H9 (cell line): ENCODE measurements at regions not wholly inside any gene's neighbourhood (a gene's known extent, or its start where the extent isn't known, plus 50 kb on each side); places are given as distances from the start of the nearest gene placed in this dataset.
A peak's percentile ranks its signal among the peaks of the same experiment; 100 is the strongest.

Source experiments
- DNase-seq: peaks from one replicate; pipeline ENCODE4 v3.0.0-alpha.2; 2017
- H2AFZ ChIP-seq: one replicate; pipeline ENCODE4 v1.6.1; 2013; ENCODE audit warnings: mild to moderate bottlenecking, low read length, control low read depth, moderate library complexity
- H2AK5ac ChIP-seq: 2 replicates; pipeline ENCODE4 v1.6.1; 2013; ENCODE audit warnings: low read length, control low read depth, mixed read lengths; ENCODE audit not compliant: insufficient read length
- H2BK120ac ChIP-seq: one replicate; pipeline ENCODE4 v1.6.1; 2013; ENCODE audit warnings: low read depth, mild to moderate bottlenecking, low read length, control low read depth, inconsistent platforms; ENCODE audit not compliant: poor library complexity, severe bottlenecking
- H2BK12ac ChIP-seq: 2 replicates; pipeline ENCODE4 v1.6.1; 2013; ENCODE audit warnings: low read length, control low read depth, mixed read lengths, low read depth; ENCODE audit not compliant: insufficient read length
- H2BK15ac ChIP-seq: 2 replicates; pipeline ENCODE4 v1.6.1; 2013; ENCODE audit warnings: low read depth, low read length, control low read depth
- H2BK20ac ChIP-seq: one replicate; pipeline ENCODE4 v1.6.1; 2013; ENCODE audit warnings: low read depth, mild to moderate bottlenecking, low read length, control low read depth, inconsistent platforms; ENCODE audit not compliant: poor library complexity, severe bottlenecking
- H2BK5ac ChIP-seq: 2 replicates; pipeline ENCODE4 v1.6.1; 2013; ENCODE audit warnings: low read length, control low read depth, mixed read lengths; ENCODE audit not compliant: insufficient read length
- H3K14ac ChIP-seq: 2 replicates; pipeline ENCODE4 v1.6.1; 2013; ENCODE audit warnings: low read length, control low read depth; ENCODE audit not compliant: insufficient read depth
- H3K18ac ChIP-seq: 2 replicates; pipeline ENCODE4 v1.6.1; 2013; ENCODE audit warnings: low read depth, mild to moderate bottlenecking, mixed read lengths, low read length, control low read depth; ENCODE audit not compliant: insufficient read length
- H3K23ac ChIP-seq: 2 replicates; pipeline ENCODE4 v1.6.1; 2013; ENCODE audit warnings: low read length, control low read depth, mixed read lengths, low read depth; ENCODE audit not compliant: insufficient read length
- H3K23me2 ChIP-seq: 2 replicates; pipeline ENCODE4 v1.6.1; 2013; ENCODE audit warnings: low read depth, mild to moderate bottlenecking, mixed read lengths, low read length, control low read depth; ENCODE audit not compliant: insufficient read length, poor library complexity, severe bottlenecking
- H3K27ac ChIP-seq: 2 replicates; pipeline ENCODE4 v1.5.1; 2013; ENCODE audit warnings: low read length, control low read depth, mixed read lengths, low read depth; ENCODE audit not compliant: insufficient read length
- H3K27me3 ChIP-seq: 2 replicates; pipeline ENCODE4 v1.6.1; 2013; ENCODE audit warnings: low read length, control low read depth, inconsistent platforms; ENCODE audit not compliant: insufficient read depth
- H3K4ac ChIP-seq: 2 replicates; pipeline ENCODE4 v1.6.1; 2013; ENCODE audit warnings: low read depth, mild to moderate bottlenecking, control low read depth, inconsistent platforms, low read length, moderate library complexity
- H3K4me1 ChIP-seq: 2 replicates; pipeline ENCODE4 v1.6.1; 2013; ENCODE audit warnings: low read length, control low read depth, inconsistent platforms; ENCODE audit not compliant: insufficient read depth
- H3K4me2 ChIP-seq: 2 replicates; pipeline ENCODE4 v1.6.1; 2013; ENCODE audit warnings: low read length, control low read depth, mixed read lengths; ENCODE audit not compliant: insufficient read length, insufficient read depth
- H3K56ac ChIP-seq: 2 replicates; pipeline ENCODE4 v1.6.1; 2013; ENCODE audit warnings: low read depth, mild to moderate bottlenecking, mixed read lengths, low read length, control low read depth; ENCODE audit not compliant: insufficient read length
- H3K79me1 ChIP-seq: 2 replicates; pipeline ENCODE4 v1.6.1; 2013; ENCODE audit warnings: low read depth, mild to moderate bottlenecking, moderate library complexity, low read length, control low read depth, inconsistent platforms; ENCODE audit not compliant: insufficient read depth, poor library complexity, severe bottlenecking
- H3K79me2 ChIP-seq: 2 replicates; pipeline ENCODE4 v1.6.1; 2013; ENCODE audit warnings: low read length, control low read depth, inconsistent platforms; ENCODE audit not compliant: insufficient read depth
- H3K9ac ChIP-seq: 2 replicates; pipeline ENCODE4 v1.6.1; 2013; ENCODE audit warnings: low read length, control low read depth, mixed read lengths; ENCODE audit not compliant: insufficient read length; ENCODE audit errors: extremely low read depth
- H3K9me3 ChIP-seq: one replicate; pipeline ENCODE4 v1.6.1; 2013; ENCODE audit warnings: low read depth, low read length, inconsistent platforms; ENCODE audit not compliant: control insufficient read depth
- H3T11ph ChIP-seq: one replicate; pipeline ENCODE4 v1.6.1; 2013; ENCODE audit warnings: mild to moderate bottlenecking, low read length, control low read depth, inconsistent platforms
- H4K20me1 ChIP-seq: one replicate; pipeline ENCODE4 v1.6.1; 2013; ENCODE audit not compliant: control insufficient read depth, insufficient read length, insufficient read depth
- H4K5ac ChIP-seq: 2 replicates; pipeline ENCODE4 v1.6.1; 2013; ENCODE audit warnings: low read depth, mild to moderate bottlenecking, mixed read lengths, low read length, control low read depth; ENCODE audit not compliant: insufficient read length
- H4K8ac ChIP-seq: replicated peaks from 2 replicates; pipeline ENCODE4 v1.6.1; 2013; ENCODE audit warnings: low read length, control low read depth, mixed read lengths, low read depth; ENCODE audit not compliant: insufficient read length
- H4K91ac ChIP-seq: 2 replicates; pipeline ENCODE4 v1.6.1; 2013; ENCODE audit warnings: low read depth, mild to moderate bottlenecking, moderate library complexity, mixed read lengths, low read length, control low read depth; ENCODE audit not compliant: insufficient read length
- H3K27ac Mint-ChIP-seq, 3 experiments: 2 replicates in 2 of 3; 3 replicates in 1 of 3; pipeline ENCODE4 v1.8.0; 2020 to 2021; ENCODE audit warnings: mixed read lengths in 3 of 3, mild to moderate bottlenecking in 1 of 3, moderate library complexity in 1 of 3
- H3K27me3 Mint-ChIP-seq: 2 replicates; pipeline ENCODE4 v1.8.0; 2021; ENCODE audit warnings: low read depth, mild to moderate bottlenecking, moderate library complexity, mixed read lengths
- H3K36me3 Mint-ChIP-seq, 3 experiments: 2 replicates in 2 of 3; 3 replicates in 1 of 3; pipeline ENCODE4 v1.8.0; 2020 to 2021; ENCODE audit warnings: low read depth in 3 of 3, mixed read lengths in 3 of 3; ENCODE audit not compliant: insufficient read depth in 1 of 3
- H3K4me1 Mint-ChIP-seq, 2 experiments: 2 replicates each; pipeline ENCODE4 v1.8.0; 2020; ENCODE audit warnings: mixed read lengths in 2 of 2
- H3K4me3 Mint-ChIP-seq, 2 experiments: 2 replicates in 1 of 2; 3 replicates in 1 of 2; pipeline ENCODE4 v1.8.0; 2020 to 2021; ENCODE audit warnings: mild to moderate bottlenecking in 2 of 2, mixed read lengths in 2 of 2, moderate library complexity in 1 of 2
- H3K9me3 Mint-ChIP-seq, 2 experiments: 2 replicates in 1 of 2; 3 replicates in 1 of 2; pipeline ENCODE4 v1.8.0; 2020; ENCODE audit warnings: mild to moderate bottlenecking in 2 of 2, mixed read lengths in 2 of 2, moderate library complexity in 1 of 2
- WGBS: extraction: QIAGEN DNeasy Blood & Tissue Kit; methylation state at CpG from one replicate; pipeline ENCODE4 v1.1.7; 2013; ENCODE audit warnings: missing lambda C conversion rate, low lambda C conversion rate, mixed read lengths; ENCODE audit not compliant: insufficient read length; ENCODE audit errors: extremely low coverage; 5-methylcytosine and 5-hydroxymethylcytosine counted together
- TF ChIP-seq, protein P1 (sequence below): fragments of 200-600 bp; sonication (generic); conservative IDR thresholded peaks from 3 replicates; pipeline ENCODE4 v1.8.0; 2021; ENCODE audit warnings: antibody characterized with exemption, mild to moderate bottlenecking

DNA sequence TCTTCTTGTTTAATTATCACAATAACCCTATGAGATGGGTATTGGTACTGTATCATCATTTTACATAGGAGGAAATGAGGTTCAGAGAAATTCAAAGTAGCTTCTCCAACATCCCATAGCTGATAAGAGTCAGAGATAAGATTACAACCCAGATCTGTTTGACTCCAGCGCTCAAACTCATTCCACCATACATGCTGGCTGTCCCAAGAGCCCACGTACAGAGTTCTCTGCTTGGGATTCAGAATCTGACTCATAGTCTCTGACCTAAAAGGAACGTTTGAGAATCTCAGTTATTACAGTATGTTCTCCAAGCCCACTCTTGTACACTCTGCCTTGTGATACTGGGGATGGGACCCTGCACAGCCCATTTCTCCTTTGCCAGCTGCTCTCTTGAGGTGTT is 90.2 kb downstream of the TMEM215 start:
- H3K56ac ChIP-seq, result no peak overlapping the region
- no peak overlapping the region for H2BK120ac ChIP-seq
- H3K79me2 ChIP-seq, result no peaks in the 10 kb centered on the region
- no peak overlapping the region for H3K4me2 ChIP-seq
- H3K9me3 Mint-ChIP-seq, result no peaks in the 10 kb centered on the region
- no peaks in the 10 kb centered on the region for H3K4me1 Mint-ChIP-seq
- no peak overlapping the region for H4K8ac ChIP-seq
- no peak overlapping the region for H3K23ac ChIP-seq
- no peak overlapping the region for H2BK20ac ChIP-seq
- H3K4ac ChIP-seq, result no peak overlapping the region
- no peak overlapping the region for H4K91ac ChIP-seq
- no peak overlapping the region for H3K27ac ChIP-seq
- no peak overlapping the region for H2BK15ac ChIP-seq
- H3K36me3 Mint-ChIP-seq, result no peaks in the 10 kb centered on the region
- H3T11ph ChIP-seq, result no peak overlapping the region
- no CpG with 5 or more reads among the region's 3 CpGs for WGBS
- no peak overlapping the region for H2BK12ac ChIP-seq
- H3K4me3 Mint-ChIP-seq, result no peak overlapping the region
- H3K14ac ChIP-seq, result no peak overlapping the region
- H4K20me1 ChIP-seq, result no peaks in the 10 kb centered on the region
- H4K5ac ChIP-seq, result no peak overlapping the region
- TF ChIP-seq, protein P1, sequence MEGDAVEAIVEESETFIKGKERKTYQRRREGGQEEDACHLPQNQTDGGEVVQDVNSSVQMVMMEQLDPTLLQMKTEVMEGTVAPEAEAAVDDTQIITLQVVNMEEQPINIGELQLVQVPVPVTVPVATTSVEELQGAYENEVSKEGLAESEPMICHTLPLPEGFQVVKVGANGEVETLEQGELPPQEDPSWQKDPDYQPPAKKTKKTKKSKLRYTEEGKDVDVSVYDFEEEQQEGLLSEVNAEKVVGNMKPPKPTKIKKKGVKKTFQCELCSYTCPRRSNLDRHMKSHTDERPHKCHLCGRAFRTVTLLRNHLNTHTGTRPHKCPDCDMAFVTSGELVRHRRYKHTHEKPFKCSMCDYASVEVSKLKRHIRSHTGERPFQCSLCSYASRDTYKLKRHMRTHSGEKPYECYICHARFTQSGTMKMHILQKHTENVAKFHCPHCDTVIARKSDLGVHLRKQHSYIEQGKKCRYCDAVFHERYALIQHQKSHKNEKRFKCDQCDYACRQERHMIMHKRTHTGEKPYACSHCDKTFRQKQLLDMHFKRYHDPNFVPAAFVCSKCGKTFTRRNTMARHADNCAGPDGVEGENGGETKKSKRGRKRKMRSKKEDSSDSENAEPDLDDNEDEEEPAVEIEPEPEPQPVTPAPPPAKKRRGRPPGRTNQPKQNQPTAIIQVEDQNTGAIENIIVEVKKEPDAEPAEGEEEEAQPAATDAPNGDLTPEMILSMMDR, result no peak
- no peak overlapping the region for H2AK5ac ChIP-seq
- no peaks in the 10 kb centered on the region for H3K9me3 ChIP-seq
- H3K27me3 ChIP-seq, result no peaks in the 10 kb centered on the region
- no peaks in the 10 kb centered on the region for H3K23me2 ChIP-seq
- no peak overlapping the region for H2BK5ac ChIP-seq
- no peaks in the 10 kb centered on the region; the same call in 1 of the 2 replicates for H3K27me3 Mint-ChIP-seq
- peak overlapping the region in 1 of 3 experiments; percentile 15; a peak in 1 of 7 replicates for H3K27ac Mint-ChIP-seq
- no peak overlapping the region for H2AFZ ChIP-seq
- no peaks in the 10 kb centered on the region for H3K79me1 ChIP-seq
- no peak overlapping the region for H3K9ac ChIP-seq
- no peaks in the 10 kb centered on the region for H3K4me1 ChIP-seq
- H3K18ac ChIP-seq, result no peak overlapping the region
- no peak for DNase-seq
